HAP-1 (cell line): ENCODE measurements at regions not wholly inside any gene's neighbourhood (a gene's known extent, or its start where the extent isn't known, plus 50 kb on each side); places are given as distances from the start of the nearest gene placed in this dataset.

Experiments
- DNase-seq, 2 experiments: peaks; one replicate each; pipeline ENCODE4 v3.0.0-alpha.2; 2016 to 2020; ENCODE audit warnings: low spot score in 2 of 2
- H3K27me3 ChIP-seq: fragments of 250-450 bp; sonication (Bioruptor Pico); 2 replicates; pipeline ENCODE4 v1.5.1; 2020; ENCODE audit warnings: low read depth, mild to moderate bottlenecking, moderate library complexity
- H3K36me3 ChIP-seq: fragments of 250-450 bp; sonication (Bioruptor Pico); replicated peaks from 2 replicates; pipeline ENCODE4 v1.5.1; 2020; ENCODE audit warnings: mild to moderate bottlenecking
- H3K4me1 ChIP-seq: fragments of 250-450 bp; sonication (Bioruptor Pico); 2 replicates; pipeline ENCODE4 v1.5.1; 2020; ENCODE audit warnings: mild to moderate bottlenecking
- H3K4me3 ChIP-seq: fragments of 250-450 bp; sonication (Bioruptor Pico); 2 replicates; pipeline ENCODE4 v1.5.1; 2020; ENCODE audit warnings: mild to moderate bottlenecking, moderate library complexity
- H3K9me3 ChIP-seq: fragments of 250-450 bp; sonication (Bioruptor Pico); 2 replicates; pipeline ENCODE4 v1.5.1; 2020; ENCODE audit warnings: mild to moderate bottlenecking, moderate library complexity
- in situ Hi-C: fragments of 300-500 bp; cut with MboI; formaldehyde crosslinking; loops from 3 replicates; pipeline ENCODE4 v1.14.3; 2020; ENCODE audit warnings: low sequenced_read_pairs, inconsistent platforms, mixed read lengths

GRCh38 chr14:98867726-98868125 is 404.3 kb downstream of the BCL11B start:
- Histone ChIP-seq H3K36me3 (no peaks in the 10 kb centered on the region), H3K4me1 (no peaks in the 10 kb centered on the region), H3K9me3 (no peaks in the 10 kb centered on the region), H3K27me3 (no peaks in the 10 kb centered on the region), H3K4me3 (no peak overlapping the region)
- no peak for DNase-seq
- in situ Hi-C loops: no loop called here

- in situ Hi-C loops: no loop called here
- Histone ChIP-seq H3K9me3 (no peaks in the 10 kb centered on the region), H3K27me3 (no peaks in the 10 kb centered on the region), H3K36me3 (no peaks in the 10 kb centered on the region), H3K4me1 (no peaks in the 10 kb centered on the region), H3K4me3 (no peak overlapping the region)
- no peak for DNase-seq
Measured at GRCh38 chr14:98868866-98869265, 403.1 kb downstream of the BCL11B start.

- Histone ChIP-seq H3K4me3 (no peak overlapping the region), H3K36me3 (no peaks in the 10 kb centered on the region), H3K27me3 (no peaks in the 10 kb centered on the region), H3K9me3 (no peaks in the 10 kb centered on the region), H3K4me1 (no peaks in the 10 kb centered on the region)
- in situ Hi-C loops: no loop called here
- DNase-seq: no peak
Measured at GRCh38 chr14:98871796-98872195, 400.2 kb downstream of the BCL11B start.

- Histone ChIP-seq H3K4me3 (no peak overlapping the region), H3K36me3 (no peaks in the 10 kb centered on the region), H3K9me3 (no peaks in the 10 kb centered on the region), H3K27me3 (no peaks in the 10 kb centered on the region), H3K4me1 (no peaks in the 10 kb centered on the region)
- in situ Hi-C loops: no loop called here
- no peak for DNase-seq
Measured at GRCh38 chr14:98877065-98877464, 394.9 kb downstream of the BCL11B start.

GRCh38 chr14:98878282-98878681 is 393.7 kb downstream of the BCL11B start:
- in situ Hi-C loops: no loop called here
- Histone ChIP-seq H3K27me3 (no peaks in the 10 kb centered on the region), H3K4me1 (no peaks in the 10 kb centered on the region), H3K4me3 (no peak overlapping the region), H3K9me3 (no peaks in the 10 kb centered on the region), H3K36me3 (no peaks in the 10 kb centered on the region)
- no peak for DNase-seq

- Histone ChIP-seq H3K4me3 (no peak overlapping the region), H3K9me3 (no peaks in the 10 kb centered on the region), H3K36me3 (no peaks in the 10 kb centered on the region), H3K27me3 (no peaks in the 10 kb centered on the region), H3K4me1 (peaks cover 20% of the 10 kb centered on the region)
- no peak for DNase-seq
- in situ Hi-C loops: no loop called here
Measured at GRCh38 chr14:98886982-98887381, 385.0 kb downstream of the BCL11B start.

GRCh38 chr14:98888281-98888680 is 383.7 kb downstream of the BCL11B start:
- Histone ChIP-seq H3K4me3 (no peak overlapping the region), H3K27me3 (no peaks in the 10 kb centered on the region), H3K36me3 (no peaks in the 10 kb centered on the region), H3K4me1 (peaks cover 24% of the 10 kb centered on the region), H3K9me3 (no peaks in the 10 kb centered on the region)
- no peak for DNase-seq
- in situ Hi-C loops: no loop called here

GRCh38 chr14:98888927-98889835 is 382.8 kb downstream of the BCL11B start:
- in situ Hi-C loops: no loop called here
- Histone ChIP-seq H3K4me1 (peaks cover 24% of the 10 kb centered on the region), H3K36me3 (no peaks in the 10 kb centered on the region), H3K4me3 (no peak overlapping the region), H3K9me3 (no peaks in the 10 kb centered on the region), H3K27me3 (no peaks in the 10 kb centered on the region)
- no peak for DNase-seq

- H3K4me1 ChIP-seq: peaks cover 24% of the 10 kb centered on the region
- H3K9me3 ChIP-seq: no peaks in the 10 kb centered on the region
- in situ Hi-C loops: loop anchor here (10.0 kb wide), 1 partner anchor 355 kb away; no protein-coding TSS in a partner anchor
- no peak overlapping the region for H3K4me3 ChIP-seq
- no peaks in the 10 kb centered on the region for H3K36me3 ChIP-seq
- no peaks in the 10 kb centered on the region for H3K27me3 ChIP-seq
- peak in 1 of 2 experiments; percentile 33 for DNase-seq
Measured at GRCh38 chr14:98889836-98890185, 382.2 kb downstream of the BCL11B start.

GRCh38 chr14:98890556-98891340 is 381.2 kb downstream of the BCL11B start:
- Histone ChIP-seq H3K4me3 (no peak overlapping the region), H3K27me3 (no peaks in the 10 kb centered on the region), H3K9me3 (no peaks in the 10 kb centered on the region), H3K4me1 (peaks cover 24% of the 10 kb centered on the region), H3K36me3 (no peaks in the 10 kb centered on the region)
- peak; percentile 86 to 98 for DNase-seq
- in situ Hi-C loops: loop anchor here (10.0 kb wide), 1 partner anchor 354 kb away; no protein-coding TSS in a partner anchor

GRCh38 chr14:98893675-98894074 is 378.3 kb downstream of the BCL11B start:
- H3K9me3 ChIP-seq: no peaks in the 10 kb centered on the region
- in situ Hi-C loops: loop anchor here (10.0 kb wide), 1 partner anchor 351 kb away; no protein-coding TSS in a partner anchor
- no peak for DNase-seq
- no peaks in the 10 kb centered on the region for H3K36me3 ChIP-seq
- peaks cover 31% of the 10 kb centered on the region for H3K4me1 ChIP-seq
- H3K27me3 ChIP-seq: no peaks in the 10 kb centered on the region
- no peak overlapping the region for H3K4me3 ChIP-seq

- no peaks in the 10 kb centered on the region for H3K9me3 ChIP-seq
- peaks cover 27% of the 10 kb centered on the region for H3K4me1 ChIP-seq
- H3K27me3 ChIP-seq: no peaks in the 10 kb centered on the region
- no peak for DNase-seq
- no peaks in the 10 kb centered on the region for H3K36me3 ChIP-seq
- no peak overlapping the region for H3K4me3 ChIP-seq
- in situ Hi-C loops: loop anchor here (10.0 kb wide), 1 partner anchor 350 kb away; no protein-coding TSS in a partner anchor
Measured at GRCh38 chr14:98894600-98894999, 377.4 kb downstream of the BCL11B start.

GRCh38 chr14:98896449-98896848 is 375.5 kb downstream of the BCL11B start:
- H3K4me1 ChIP-seq: peaks cover 16% of the 10 kb centered on the region
- in situ Hi-C loops: loop anchor here (10.0 kb wide), 1 partner anchor 348 kb away; no protein-coding TSS in a partner anchor
- no peaks in the 10 kb centered on the region for H3K9me3 ChIP-seq
- no peaks in the 10 kb centered on the region for H3K27me3 ChIP-seq
- DNase-seq: peak; percentile 26 to 45
- no peak overlapping the region for H3K4me3 ChIP-seq
- no peaks in the 10 kb centered on the region for H3K36me3 ChIP-seq
